ENCODE measurements at regions not wholly inside any gene's neighbourhood (a gene's known extent, or its start where the extent isn't known, plus 50 kb on each side); places are given as distances from the start of the nearest gene placed in this dataset.

GRCh38 chr1:14110040-14110439 lies 410.1 kb downstream of the PRDM2 start:
- TF ChIP-seq CTCF (CRISPR knock-in tag; IDR thresholded peaks at IDR 0.05) (no peak), BCL3 (CRISPR knock-in tag; IDR thresholded peaks at IDR 0.05) (no peak), RBM22 (optimal IDR thresholded peaks at IDR 0.05; ENCODE audit: low read length) (no peak), ZFP41 (CRISPR knock-in tag; IDR thresholded peaks at IDR 0.05; ENCODE audit: borderline replicate concordance) (no peak)
